SH-SY5Y (cell line): ENCODE measurements at regions not wholly inside any gene's neighbourhood (a gene's known extent, or its start where the extent isn't known, plus 50 kb on each side); places are given as distances from the start of the nearest gene placed in this dataset.

Experiments
- GATA2 ChIP-seq: IDR thresholded peaks from 2 replicates; pipeline ENCODE4 v1.6.1; 2011; ENCODE audit warnings: mild to moderate bottlenecking, low read depth, low read length
- GATA3 ChIP-seq: IDR thresholded peaks from 2 replicates; pipeline ENCODE4 v1.6.1; 2011; ENCODE audit warnings: low read depth, mild to moderate bottlenecking, low read length, moderate library complexity

DNA sequence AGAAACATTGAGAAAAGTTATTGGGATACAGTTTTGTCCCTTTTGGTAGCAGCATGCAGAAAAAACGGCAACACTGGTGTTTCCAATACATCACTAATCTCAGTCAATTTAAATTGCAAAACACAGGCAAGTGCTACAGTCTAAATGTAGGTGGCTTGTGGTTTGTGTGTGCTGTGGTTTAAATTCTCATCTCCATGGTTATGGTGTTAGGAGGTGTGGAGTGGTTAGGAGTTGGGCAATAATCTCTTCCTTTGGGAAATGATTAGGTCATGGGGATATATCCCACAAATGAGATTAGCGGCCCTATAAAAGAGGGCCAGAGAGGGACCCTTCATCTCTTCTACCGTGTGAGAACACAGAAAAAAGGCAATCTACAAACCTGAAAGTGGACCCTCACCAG is 1344.3 kb downstream of the ADGRL3 start:
- TF ChIP-seq GATA2 (no peak), GATA3 (no peak)
